Stimulated activated CD8-positive, alpha-beta memory T cell treated with anti-CD3 and anti-CD28 coated beads, Interleukin-12 subunit alpha, Interleukin-12 subunit beta, amount 100 ng/mL, for 24 hours (primary cell): ENCODE measurements at regions not wholly inside any gene's neighbourhood (a gene's known extent, or its start where the extent isn't known, plus 50 kb on each side); places are given as distances from the start of the nearest gene placed in this dataset.

Experiments
- DNase-seq: peaks from one replicate; pipeline ENCODE4 v3.0.0-alpha.2; 2020; ENCODE audit errors: extremely low read depth

DNA sequence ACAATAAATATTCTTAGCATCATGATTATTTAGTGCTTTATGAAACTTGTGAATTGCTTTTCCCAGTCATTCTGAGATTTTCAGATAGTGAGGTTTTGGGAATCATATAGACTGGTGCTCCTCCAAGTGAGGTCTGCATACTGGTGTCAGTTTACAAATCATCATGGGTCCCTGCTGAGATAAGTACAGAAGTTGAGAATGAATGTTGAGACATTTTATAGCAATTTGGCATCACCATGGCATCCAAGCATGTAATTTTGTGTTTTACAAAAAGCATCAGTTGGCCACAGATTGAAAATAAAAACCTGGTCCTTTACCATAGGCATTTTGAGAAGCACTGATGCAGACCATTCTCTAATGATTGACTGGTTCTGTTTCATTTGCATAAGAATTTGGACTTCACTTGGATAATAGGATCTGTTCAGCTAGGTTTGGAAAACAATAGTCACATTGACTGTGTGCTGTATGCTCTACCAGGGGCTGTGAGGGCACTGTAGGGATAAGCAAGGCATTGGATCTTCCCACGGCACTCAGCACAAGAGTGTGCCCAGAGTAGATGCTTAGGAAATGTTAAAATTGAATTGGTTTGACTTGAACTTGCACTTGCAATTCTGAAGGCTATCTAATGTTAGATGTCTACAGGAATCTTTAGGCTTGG lies 79.0 kb upstream of the JUN start:
- no peak for DNase-seq

DNA sequence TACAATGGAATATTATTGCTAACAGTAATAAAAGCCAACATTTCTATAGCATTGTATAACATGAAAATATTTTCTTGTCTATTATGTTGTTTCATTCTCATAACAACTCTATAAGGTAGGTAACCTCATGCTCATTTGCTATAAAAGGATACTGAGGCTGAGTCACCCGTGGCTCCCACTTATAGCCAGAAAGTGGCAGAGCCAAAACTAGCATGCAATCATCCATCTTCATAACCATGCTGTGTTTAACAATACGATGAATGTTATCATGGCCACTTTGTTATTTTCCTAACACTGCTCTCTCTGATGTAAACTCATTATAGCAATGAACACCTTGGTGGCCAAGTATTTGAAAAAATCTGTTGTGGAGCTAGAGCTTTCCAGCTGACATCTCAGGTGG lies 80.8 kb upstream of the JUN start:
- no peak for DNase-seq

DNA sequence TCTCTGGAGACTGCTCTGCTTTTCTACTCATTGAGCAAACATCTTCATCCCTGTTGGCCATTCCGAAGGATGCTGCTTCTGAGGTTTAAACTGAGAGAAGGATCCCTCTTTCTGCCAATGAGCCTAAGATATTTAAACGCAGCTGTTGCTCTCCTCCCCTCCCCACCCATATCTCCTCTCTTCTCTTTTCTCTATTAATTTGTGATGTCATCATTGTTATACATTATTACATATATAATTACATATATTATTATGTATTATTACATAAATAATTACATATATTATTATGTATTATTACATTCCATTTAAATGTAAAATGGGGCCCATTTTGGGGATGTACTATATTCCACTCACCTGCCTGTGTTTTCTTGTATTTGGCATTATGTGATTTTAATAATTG lies 82.7 kb upstream of the JUN start:
- no peak for DNase-seq

DNA sequence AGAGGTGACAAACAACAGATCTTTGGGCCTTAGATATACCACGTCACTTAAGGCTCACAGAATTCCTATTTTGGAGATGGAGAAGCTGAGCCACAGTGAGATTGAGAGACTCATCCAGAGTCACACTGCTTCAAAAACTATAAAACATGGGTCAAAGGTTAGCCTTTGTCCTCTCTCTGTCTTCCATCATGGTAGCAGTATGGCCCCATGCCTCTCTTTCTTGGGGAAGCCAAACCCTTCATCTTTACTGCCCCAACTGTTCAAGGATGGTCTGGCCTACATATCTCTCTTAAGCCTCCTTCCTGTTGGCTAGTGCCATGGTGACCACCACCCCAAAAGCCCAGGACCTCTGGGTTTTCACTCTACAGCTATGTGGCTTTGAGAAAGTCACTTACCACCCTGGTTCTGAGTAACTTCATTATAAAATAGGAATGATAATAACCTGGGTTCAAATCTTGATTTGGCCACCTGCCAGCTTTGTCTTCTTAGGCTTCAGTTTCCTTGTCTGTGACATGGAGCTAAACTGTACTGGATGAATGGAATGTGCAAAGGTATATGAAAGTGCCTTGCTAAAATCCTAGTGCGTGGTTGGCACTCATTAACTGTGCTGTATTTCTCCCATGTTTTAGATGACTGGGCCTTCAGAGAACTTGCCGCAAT lies 85.9 kb upstream of the JUN start:
- DNase-seq = no peak

DNA sequence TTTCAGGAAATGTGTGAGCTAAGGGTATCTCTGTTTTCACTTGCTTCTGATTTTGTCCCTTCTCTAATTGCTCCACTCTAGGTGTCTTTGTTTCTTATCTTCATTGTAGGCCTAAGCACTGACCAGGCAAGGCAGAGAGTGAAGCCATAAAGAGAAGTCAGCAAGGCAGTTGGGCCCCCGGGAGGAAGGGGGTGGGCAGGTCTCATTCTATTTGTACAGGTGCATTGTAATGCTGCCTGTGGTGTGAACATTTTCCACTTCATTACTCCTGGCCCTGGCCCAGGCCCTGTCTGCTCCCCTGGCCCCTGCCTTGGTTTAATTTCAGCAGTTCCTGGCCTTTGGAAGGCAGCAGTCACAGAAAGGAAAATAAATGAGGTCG lies 86.4 kb upstream of the JUN start:
- DNase-seq = no peak

DNA sequence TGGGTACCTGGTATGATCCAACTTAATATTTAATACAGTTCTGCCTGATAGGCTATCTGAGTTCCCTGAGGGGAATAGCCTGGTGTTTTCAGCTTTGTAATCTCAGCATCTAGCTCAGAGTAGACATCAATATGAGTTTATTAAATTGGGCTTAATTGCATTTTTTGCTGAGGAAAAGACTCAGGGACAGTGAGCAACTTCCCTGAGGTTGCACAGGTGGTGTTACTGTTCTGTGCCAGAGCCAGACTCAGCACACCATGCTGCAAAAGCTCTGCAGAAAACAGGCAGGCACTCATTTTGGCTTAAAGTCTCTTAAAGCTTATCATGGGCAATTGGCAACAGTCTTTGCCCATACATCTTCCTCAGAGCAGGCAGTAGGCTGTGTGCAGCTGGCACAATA lies 90.5 kb upstream of the JUN start:
- no peak for DNase-seq

DNA sequence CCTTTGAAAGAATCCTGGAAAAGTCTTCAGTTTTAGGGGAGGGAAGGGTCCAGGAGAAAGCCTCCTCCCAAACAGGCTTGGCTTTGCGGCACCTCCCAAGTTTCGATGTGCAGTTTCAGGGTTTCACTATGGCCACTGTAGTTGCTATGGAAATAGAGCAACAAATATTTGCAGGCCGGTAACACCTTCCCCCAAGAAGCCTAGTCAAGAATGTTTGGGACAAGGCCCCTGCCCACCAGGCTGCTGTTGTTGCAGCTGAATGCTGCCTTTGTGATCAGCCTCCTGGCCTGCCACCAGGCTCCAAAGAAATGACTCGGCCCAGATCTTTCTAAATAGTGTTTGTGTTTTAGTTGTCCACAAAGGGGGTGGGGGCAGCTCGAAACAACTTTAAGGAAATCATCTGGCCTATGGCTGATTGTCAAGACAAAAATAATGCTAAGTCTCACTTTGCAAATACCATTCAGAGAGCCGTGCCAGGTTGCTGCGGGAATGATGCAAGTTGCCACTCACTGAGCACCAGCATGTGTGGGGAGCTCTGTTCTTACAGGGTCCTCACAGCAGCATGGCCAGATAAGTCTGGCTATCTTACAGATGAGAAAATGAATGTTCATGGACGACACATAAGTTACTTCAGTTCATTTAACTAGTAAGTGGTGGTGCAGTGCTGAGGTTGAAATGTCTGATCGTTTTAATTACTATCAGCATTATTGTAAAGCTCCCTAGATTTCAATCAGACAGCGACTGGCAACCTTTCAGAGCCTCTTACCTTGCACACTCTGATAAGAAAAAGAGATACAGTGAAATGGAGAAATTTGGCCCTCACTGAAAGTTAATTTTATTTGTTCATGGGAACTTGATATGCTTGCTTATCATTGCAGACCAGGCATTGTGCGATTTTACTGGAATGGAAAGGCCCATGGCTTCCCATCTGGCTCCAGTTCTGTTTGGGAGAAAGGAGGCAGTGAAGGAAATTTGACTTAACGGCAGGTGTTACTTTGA lies 91.2 kb upstream of the JUN start:
- no peak for DNase-seq

DNA sequence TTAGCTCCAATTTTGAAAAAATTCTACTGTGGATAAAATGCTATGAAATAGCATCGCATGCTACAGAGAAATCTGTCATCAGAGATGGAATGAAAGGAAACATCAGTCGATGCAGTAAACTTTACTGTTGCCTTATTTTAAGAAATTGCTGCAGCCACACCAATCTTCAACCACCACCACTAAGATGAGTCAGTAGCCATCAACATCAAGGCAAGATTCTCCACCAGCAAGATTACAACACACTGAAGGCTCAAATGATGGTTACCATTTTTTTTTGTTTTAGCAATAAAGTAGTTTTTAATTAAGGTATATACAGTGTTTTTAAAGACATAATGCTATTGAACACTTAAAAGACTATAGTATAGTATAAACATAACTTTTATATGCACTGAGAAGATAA lies 95.6 kb upstream of the JUN start:
- no peak for DNase-seq

DNA sequence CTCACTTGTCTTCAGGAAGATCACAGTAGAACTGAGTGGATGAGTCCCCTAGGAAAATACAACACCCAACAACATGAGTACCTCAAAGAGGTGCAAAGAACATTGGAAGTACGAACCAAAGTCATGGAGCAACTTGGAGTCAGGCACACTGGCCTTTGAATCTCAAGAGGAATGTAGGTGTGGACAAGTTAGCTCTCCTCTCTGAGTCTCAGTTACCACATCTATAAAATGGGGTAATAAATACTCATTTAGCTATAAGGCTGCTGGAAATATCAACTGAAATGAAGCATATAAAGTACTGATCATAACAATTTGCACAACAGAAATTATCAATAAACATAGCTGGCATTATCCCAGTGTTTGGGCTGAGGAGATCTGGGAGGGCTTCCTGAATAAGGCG lies 96.7 kb upstream of the JUN start:
- DNase-seq = no peak

DNA sequence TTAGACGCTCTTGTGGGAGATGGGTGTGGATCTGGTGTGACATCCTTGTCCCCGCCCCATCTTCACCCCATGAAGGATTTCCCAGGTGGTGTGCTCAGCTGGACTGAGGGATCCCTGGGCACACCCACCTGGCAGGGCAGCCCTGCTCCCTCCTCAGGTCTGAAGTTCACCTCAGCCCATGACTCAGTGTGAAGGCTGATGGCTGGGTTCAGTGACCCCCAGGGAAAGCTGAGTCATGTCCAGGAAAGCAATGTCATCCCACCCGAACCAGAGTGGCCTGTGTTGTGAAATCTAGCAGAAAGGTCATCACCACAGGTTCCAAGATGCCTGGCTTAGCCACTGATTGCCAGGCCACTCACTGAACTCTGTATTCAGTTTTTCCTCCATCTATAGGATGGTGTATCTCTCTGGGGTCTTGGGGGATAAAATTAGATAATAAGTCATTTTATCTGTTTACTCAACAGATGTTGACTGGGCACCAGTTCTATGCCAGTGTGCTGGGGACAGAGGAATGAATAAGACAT lies 97.7 kb upstream of the JUN start:
- DNase-seq = no peak

DNA sequence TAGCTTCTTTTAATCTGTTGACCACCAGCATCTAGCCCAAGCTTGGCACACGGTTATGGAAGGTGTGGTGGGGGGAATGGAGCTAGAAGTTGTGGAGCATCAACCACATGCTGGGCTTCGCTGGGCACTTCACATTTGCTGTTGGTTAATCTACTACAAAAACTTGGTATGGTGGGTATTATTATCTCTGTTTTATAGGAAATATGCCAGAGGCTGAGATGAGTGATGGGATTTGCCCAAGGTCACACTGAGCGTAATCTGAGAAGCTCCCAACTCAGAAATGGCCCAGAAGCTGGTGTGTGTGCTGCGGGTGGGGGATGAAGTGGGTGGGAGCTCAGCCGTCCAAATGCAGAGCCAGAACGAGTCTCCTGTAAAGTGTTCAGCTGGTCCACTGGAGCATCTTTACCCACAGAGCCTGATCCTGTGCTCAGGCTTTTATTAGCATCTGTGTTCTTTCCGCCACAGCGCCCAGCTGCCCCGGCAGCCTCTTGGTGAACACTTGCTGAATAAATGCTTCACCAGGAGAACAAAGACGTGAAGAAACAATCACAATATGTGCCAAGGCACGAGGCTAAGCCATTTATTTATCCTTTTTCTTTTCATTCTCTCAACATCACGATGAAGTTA lies 98.6 kb upstream of the JUN start:
- DNase-seq = no peak

DNA sequence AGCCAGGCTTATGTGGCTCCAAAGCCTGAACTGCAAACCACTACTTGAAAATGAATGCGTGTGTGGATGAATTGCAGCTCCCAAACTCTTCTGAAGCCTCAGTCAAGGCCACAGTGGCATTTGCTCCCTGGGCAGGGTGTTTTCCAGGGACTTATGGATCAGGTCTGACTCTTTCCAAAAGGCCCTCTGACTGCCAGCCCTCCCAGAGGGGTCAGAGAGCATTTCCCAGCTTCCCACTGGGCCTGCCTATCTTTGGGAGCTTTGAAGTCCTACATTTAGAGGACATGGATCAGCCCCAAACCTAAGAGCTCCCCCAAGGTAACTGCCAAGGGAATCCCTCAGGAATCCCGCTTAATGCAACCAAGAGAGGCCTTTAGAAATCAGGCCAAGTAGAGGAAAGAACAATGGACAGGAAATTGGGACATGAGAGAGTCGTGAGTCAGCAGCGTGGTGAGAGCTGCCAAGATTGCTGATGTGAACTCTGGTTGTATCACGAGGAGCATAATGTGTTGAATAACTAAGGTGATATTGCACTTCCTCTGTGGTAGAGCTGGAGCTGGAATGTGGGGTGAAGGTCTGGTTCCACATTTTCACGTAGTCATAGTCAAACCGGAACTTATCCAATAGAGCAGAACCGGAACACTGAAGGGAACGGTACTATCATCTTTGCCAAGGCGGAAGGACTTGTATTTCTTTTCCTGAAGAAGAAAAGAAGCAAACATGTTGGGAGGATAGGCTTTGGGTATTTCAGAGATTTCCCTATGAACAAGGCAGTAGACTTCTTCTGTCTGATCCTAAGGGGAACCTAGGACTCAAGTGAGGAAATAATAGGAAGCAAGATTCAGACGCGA lies 99.4 kb upstream of the JUN start:
- DNase-seq = no peak

DNA sequence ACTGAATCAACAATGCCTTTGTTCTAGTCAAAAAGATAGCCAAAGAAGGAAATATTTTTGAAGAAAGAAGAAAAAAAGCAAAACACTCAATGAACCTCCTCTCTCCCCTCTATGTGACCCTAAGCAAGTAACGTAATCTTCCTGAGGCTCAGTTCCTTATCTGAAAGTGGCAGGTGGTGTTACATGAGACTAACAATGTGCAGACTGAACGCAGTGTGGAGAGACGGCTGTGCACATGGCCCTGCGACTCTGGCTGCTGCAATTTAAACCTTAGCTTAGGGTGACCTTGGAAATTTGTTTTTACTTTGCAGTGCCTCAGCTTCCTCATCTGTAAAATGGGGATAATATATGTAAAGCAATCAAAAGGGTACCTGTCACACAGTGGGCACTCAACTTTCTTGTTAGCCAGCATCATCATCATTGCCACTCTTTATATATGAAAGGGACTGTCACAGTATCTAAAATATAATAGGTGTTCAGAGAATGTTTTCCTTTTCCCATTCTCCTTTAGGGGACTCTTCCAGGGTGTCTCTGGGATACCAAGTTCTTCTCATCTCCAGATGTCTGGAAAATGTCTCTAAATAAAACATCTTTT lies 100.1 kb upstream of the JUN start:
- DNase-seq = no peak

DNA sequence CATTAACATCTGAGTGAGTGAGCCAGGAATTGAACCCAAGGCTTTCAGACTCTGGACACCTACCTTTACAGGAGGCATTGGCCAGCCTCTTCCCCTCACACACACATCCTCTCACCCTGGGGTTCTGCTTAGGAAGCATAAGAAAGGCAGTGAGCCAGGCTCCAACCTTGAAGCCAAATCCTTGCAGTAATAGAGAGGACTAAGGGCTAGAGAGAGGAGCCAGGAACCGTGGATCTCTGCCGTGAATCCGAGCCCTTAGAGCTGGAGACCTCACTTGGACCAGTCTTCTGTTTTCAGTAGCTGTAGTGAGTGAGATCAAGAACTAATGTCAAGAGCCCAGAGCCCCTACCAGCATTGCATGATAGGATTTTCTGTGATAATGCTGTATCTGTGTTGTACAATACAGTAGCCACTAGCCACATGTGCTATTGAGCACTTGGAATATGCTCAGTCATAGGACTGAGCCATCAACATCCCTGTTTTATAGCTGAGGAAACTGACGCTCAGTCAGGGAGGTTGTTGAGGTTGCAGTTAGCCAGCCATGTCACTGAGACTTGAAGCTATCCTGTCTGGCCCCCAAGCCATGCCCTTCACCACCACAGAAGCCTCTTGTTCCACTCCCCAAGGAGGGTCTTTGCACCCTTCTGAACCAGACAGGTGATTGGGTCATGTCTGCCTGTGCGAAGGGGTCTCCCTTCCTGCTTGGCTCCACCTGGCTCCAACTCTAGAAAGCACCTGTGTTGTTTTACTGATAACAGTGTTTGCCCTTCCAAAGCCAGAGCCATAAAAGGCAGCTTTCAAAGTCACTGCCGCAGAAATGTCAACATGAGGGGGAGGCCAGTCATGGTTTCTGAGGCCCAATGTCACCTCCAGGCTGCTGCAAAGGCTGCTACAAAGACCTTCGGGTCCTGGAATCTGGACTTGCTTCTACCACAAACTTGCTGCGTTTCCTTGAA lies 101.1 kb upstream of the JUN start:
- no peak for DNase-seq

DNA sequence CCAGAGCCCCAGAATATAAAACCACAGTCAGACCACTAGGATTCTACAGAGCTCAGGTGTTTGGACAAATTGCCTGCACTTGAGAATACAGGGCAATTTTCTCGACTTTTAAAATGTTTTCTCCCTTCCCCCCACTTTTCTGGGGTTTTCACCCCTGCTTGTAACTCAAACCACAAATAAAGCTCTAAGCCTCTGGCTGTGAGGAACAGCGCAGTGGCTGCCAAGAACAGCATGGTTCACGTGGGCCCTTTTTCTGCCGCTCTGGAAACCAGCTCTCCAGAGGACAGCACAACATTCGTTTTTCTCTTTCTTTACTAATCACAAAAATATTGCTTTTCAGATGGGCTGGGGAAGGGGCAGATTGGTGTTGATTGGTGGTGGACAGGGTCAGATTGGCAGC lies 102.2 kb upstream of the JUN start:
- DNase-seq = no peak

DNA sequence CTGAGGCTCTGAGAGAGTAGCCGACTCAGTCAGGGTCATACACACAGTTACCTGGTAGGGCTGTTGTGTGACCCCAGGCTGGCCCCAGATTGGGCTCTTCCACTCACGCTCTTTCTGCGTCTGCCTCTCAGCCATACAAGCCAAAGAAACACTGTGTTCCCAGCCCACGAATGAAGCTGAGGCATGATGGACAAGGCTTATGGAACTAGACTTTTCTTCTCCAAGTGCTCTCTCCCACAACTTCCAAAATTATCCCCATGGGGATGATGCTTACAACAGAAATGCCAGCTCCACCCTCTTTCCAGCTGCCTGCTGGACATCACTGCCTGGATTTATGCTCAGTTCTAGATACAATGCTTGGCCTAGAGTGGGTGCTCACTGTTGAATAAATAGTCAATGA lies 102.8 kb upstream of the JUN start:
- no peak for DNase-seq

DNA sequence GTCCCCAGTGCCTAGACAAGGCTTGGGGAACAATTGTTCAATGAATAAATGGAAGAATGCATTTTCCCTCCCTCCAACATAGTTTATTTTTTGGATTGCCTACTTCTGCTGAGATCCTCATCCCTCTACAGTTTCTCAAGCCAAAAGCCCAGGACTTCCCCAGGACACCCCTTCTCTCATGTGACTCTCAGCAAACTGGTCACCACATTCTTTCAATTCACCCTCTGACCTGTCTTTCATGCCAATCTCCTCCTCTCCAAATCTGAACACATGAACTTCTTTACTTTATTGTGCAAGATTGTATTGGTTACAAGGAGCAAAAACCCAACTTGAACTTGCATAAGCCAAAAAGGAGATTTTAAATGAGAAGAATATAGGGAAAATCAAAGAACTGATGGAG lies 103.2 kb upstream of the JUN start:
- no peak for DNase-seq

DNA sequence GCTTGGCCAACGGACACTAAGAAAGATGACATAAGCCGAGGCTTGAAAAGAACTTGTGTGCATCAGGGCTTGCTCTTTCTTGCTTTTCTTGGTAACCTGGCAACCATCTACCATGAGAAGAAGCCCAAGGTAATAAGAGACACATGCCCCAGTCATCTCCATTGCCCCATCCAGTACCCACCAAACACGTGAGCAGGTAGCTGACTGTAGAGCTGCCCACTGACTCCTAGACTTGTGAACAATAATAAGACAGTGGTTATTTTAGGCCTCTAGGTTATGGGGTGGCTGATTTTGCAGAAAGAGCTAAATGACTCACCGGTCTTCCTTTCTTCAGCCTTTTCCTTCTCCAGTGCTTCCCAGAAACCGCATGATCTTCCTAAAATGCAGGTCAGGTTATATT lies 105.0 kb upstream of the JUN start:
- no peak for DNase-seq

DNA sequence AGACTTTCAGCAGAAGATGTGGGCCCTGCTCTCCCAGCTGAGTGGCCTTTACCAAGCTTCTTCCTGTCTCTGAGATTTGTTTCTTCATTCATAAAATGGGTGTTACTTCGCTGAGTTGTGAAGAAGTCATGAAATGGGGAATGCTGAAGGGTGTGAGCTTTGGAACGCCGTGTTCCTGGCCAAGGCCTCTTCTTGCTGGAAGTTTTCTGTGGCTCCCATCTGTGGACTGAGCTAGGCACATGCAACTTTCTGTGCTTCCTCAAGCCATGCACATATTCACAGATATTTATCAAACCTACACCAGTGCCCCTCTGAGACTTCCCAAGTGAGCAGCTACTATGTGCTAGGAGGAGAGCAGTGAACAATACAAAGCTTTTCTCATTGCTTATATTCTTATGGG lies 106.3 kb upstream of the JUN start:
- DNase-seq = no peak

DNA sequence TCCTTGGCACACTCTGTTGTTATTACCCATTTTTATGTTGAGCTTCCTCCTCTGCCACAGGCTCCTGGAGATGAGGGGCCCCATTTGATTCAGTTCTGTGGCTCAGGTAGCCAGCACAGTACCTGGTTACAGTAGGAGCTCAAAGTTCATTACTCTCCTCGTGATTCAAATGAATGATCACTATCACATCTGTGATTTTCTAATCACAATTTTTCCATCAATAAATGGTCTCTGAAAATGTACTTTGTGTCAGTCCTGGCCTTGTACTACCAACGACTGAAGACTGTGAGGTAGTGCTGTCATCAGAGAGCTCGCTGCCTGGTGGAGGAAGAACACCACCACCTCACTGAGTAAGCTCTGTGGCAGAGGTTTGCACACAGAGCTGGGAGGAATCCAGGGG lies 106.8 kb upstream of the JUN start:
- DNase-seq = no peak
